Heart left ventricle (tissue), 13 donors: ENCODE measurements at regions not wholly inside any gene's neighbourhood (a gene's known extent, or its start where the extent isn't known, plus 50 kb on each side); places are given as distances from the start of the nearest gene placed in this dataset.

Source experiments
- CTCF ChIP-seq, 12 donors: fragments of 200-600 bp; sonication (generic) in 4 of 12; IDR thresholded peaks; one replicate each; pipeline versions ENCODE4 v1.5.0 to v1.8.0; 2018 to 2022; ENCODE audit warnings: antibody characterized with exemption in 12 of 12, mild to moderate bottlenecking in 5 of 12
- POLR2A ChIP-seq, 2 donors: fragments of 450-650 bp; IDR thresholded peaks; one replicate each; pipeline ENCODE4 v1.6.1; 2017; ENCODE audit warnings: antibody characterized with exemption in 2 of 2, mild to moderate bottlenecking in 2 of 2, moderate library complexity in 2 of 2
- donor health status: ischemic (EF 13 %, LVEDD 7.1; RV severe dilation, severe dysfunction).
- donor health status: DM: no; HTN: yes; CAD: no.
- donor health status: DM: no; HTN: no; CAD: no.
- donor health status: ischemic (EF 25% LVEDD 6.9; RV normal size, moderate dysfunction).
- donor health status: ischemic (EF 25% LVEDD 5.7; RV mildly dilated, moderate dysfunction).
- donor health status: ischemic (EF 35%, LVEDD 5.7; RV mildly dilated, moderate dysfunction).
- donor health status: nonischemic (EF 11% LVEDD 7.7; RV severe dilation, severe dysfunction).
- donor health status: DM: yes; HTN: yes; CAD: no.
- donor health status: PGD.
- donor health status: ischemic (EF 29% LVEDD 5.4; RV normal size, mild dysfunction).
- donor health status: nonischemic (EF 23%, LVEDD 6.1; RV moderate dilation, normal function).

- TF ChIP-seq CTCF (IDR thresholded peaks at IDR 0.05) (no peak), POLR2A (IDR thresholded peaks at IDR 0.05) (no peak)
These were observed 98.7 kb upstream of the KIT start for GRCh38 chr4:54558889-54559677.
